K562 (cell line): ENCODE measurements at regions not wholly inside any gene's neighbourhood (a gene's known extent, or its start where the extent isn't known, plus 50 kb on each side); places are given as distances from the start of the nearest gene placed in this dataset.
A peak's percentile ranks its signal among the peaks of the same experiment; 100 is the strongest.

ENCODE experiments used
- ATAC-seq: fragments of 200-7000 bp; cut with Tn5 transposase; 3 replicates; pipeline ENCODE4 v1.9.1; 2020; ENCODE audit warnings: moderate library complexity
- BruUV-seq: library from RNA; stranded (reverse); fragments of 400-500 nt; replicated peaks from 2 replicates; lab custom pipeline; 2021; lab: Mats Ljungman, UMichigan
- CTCF ChIA-PET: fragments of 300-600 bp; formaldehyde crosslinking; extraction: SDS; loops from one replicate; lab custom pipeline; 2021; ENCODE audit warnings: low intra/inter-chr PET ratio; lab: Yijun Ruan, JAX
- POLR2A ChIA-PET: fragments of 300-600, 350-650 bp; sonication (Branson Sonifier 250); formaldehyde crosslinking; extraction: SDS; loops from one replicate; lab custom pipeline; 2021; ENCODE audit warnings: antibody characterized with exemption, inconsistent platforms; lab: Yijun Ruan, JAX
- DNase-seq, 4 experiments: peaks; one replicate each; pipeline versions ENCODE4 v3.0.0 to v3.0.0-alpha.2; 2011 to 2018; ENCODE audit warnings: low spot score in 3 of 4, mixed read lengths in 3 of 4; ENCODE audit errors: extremely low read depth in 1 of 4
- FAIRE-seq: peaks from 2 replicates; lab custom pipeline; 2011; peaks lifted over from hg19 to GRCh38; lab: Jason Lieb, UNC
- H2AFZ ChIP-seq: 2 replicates; pipeline ENCODE4 v1.6.0; 2011; ENCODE audit warnings: low read depth, low read length, control low read depth, inconsistent platforms
- H3K27ac ChIP-seq: fragments of 200-600 bp; 3 replicates; pipeline ENCODE4 v1.8.0; 2011; ENCODE audit warnings: low read depth, mild to moderate bottlenecking, control low read depth, inconsistent platforms, low read length, moderate library complexity, mixed read lengths; ENCODE audit errors: extremely low read depth
- H3K27me3 ChIP-seq, 2 experiments: fragments of 300-600 bp in 1 of 2; 2 replicates in 1 of 2; 3 replicates in 1 of 2; pipeline versions ENCODE4 v1.6.0 to v1.8.0; 2011; ENCODE audit warnings: inconsistent platforms in 2 of 2, low read length in 2 of 2, mild to moderate bottlenecking in 1 of 2, mixed read lengths in 1 of 2, moderate library complexity in 1 of 2; ENCODE audit not compliant: control insufficient read depth in 2 of 2, insufficient read depth in 2 of 2
- H3K36me3 ChIP-seq: fragments of 300-600 bp; 3 replicates; pipeline ENCODE4 v1.8.0; 2011; ENCODE audit warnings: mild to moderate bottlenecking, low read length, inconsistent platforms; ENCODE audit not compliant: control insufficient read depth, insufficient read depth
- H3K4me1 ChIP-seq, 2 experiments: fragments of 200-600 bp in 1 of 2; replicated peaks in 1 of 2; 2 replicates in 1 of 2; 3 replicates in 1 of 2; pipeline versions ENCODE4 v1.5.1 to v1.8.0; 2011; ENCODE audit warnings: inconsistent platforms in 2 of 2, low read length in 2 of 2, mild to moderate bottlenecking in 1 of 2, mixed read lengths in 1 of 2, moderate library complexity in 1 of 2; ENCODE audit not compliant: control insufficient read depth in 2 of 2, insufficient read depth in 2 of 2
- H3K4me2 ChIP-seq: 2 replicates; pipeline ENCODE4 v1.6.1; 2011; ENCODE audit warnings: low read length, control low read depth, inconsistent platforms, mixed read lengths; ENCODE audit not compliant: insufficient read depth
- H3K4me3 ChIP-seq: fragments of 200-600 bp; sonication (generic), shearing (Covaris generic); 2 replicates; pipeline ENCODE4 v1.5.1; 2016; ENCODE audit warnings: control low read depth, inconsistent platforms
- H3K79me2 ChIP-seq: fragments of 200-600 bp; 3 replicates; pipeline ENCODE4 v1.8.0; 2011; ENCODE audit warnings: low read length, inconsistent platforms; ENCODE audit not compliant: control insufficient read depth, insufficient read depth
- H3K9ac ChIP-seq, 2 experiments: 2 replicates each; pipeline versions ENCODE4 v1.6.0 to v1.6.1; 2011; ENCODE audit warnings: low read depth in 2 of 2, low read length in 2 of 2, control low read depth in 1 of 2, inconsistent platforms in 1 of 2, mild to moderate bottlenecking in 1 of 2, mixed read lengths in 1 of 2; ENCODE audit not compliant: insufficient read depth in 1 of 2
- H3K9me1 ChIP-seq: one replicate; pipeline ENCODE4 v1.6.0; 2011; ENCODE audit warnings: inconsistent platforms, mild to moderate bottlenecking, low read length, moderate library complexity; ENCODE audit not compliant: control insufficient read depth, insufficient read depth
- H3K9me3 ChIP-seq: replicated peaks from 2 replicates; pipeline ENCODE4 v1.5.1; 2011; ENCODE audit warnings: low read depth, low read length, inconsistent platforms; ENCODE audit not compliant: control insufficient read depth, insufficient read depth
- H4K20me1 ChIP-seq: replicated peaks from 2 replicates; pipeline ENCODE4 v1.6.1; 2011; ENCODE audit warnings: low read length, inconsistent platforms, mixed read lengths; ENCODE audit not compliant: control insufficient read depth, insufficient read depth
- BRD4 ChIP-seq: fragments of 200-600 bp; sonication (generic); IDR thresholded peaks from 2 replicates; pipeline ENCODE4 v1.6.1; 2017; ENCODE audit warnings: inconsistent platforms
- E2F5 ChIP-seq: sonication (generic); formaldehyde crosslinking; IDR thresholded peaks from 2 replicates; pipeline ENCODE4 v1.8.0; 2022; ENCODE audit warnings: mild to moderate bottlenecking, missing genetic modification reagents
- EP400 ChIP-seq: fragments of 450-650 bp; IDR thresholded peaks from 2 replicates; pipeline ENCODE4 v1.6.1; 2017; ENCODE audit warnings: antibody characterized with exemption, mild to moderate bottlenecking, moderate library complexity
- KAT2B ChIP-seq: IDR thresholded peaks from one replicate; pipeline ENCODE4 v1.6.1; 2012; ENCODE audit warnings: low read depth, mild to moderate bottlenecking, control low read depth, inconsistent platforms, low read length, moderate library complexity
- MTF1 ChIP-seq: fragments of 250-450 bp; sonication (Bioruptor Pico); IDR thresholded peaks from 2 replicates; pipeline ENCODE4 v1.9.0; 2021; ENCODE audit warnings: moderate library complexity, mild to moderate bottlenecking, inconsistent platforms, borderline replicate concordance
- PRMT5 ChIP-seq: sonication (generic); formaldehyde crosslinking; IDR thresholded peaks from 2 replicates; pipeline ENCODE4 v1.5.0; 2020; ENCODE audit warnings: missing genetic modification reagents
- RBM14 ChIP-seq: fragments of 200-400 bp; formaldehyde crosslinking; IDR thresholded peaks from 2 replicates; pipeline ENCODE4 v1.6.1; 2018; ENCODE audit warnings: low read depth, mild to moderate bottlenecking, low read length, moderate library complexity, borderline replicate concordance; ENCODE audit not compliant: insufficient read depth
- RHOXF2B ChIP-seq: fragments of 250-450 bp; sonication (Bioruptor Pico); conservative IDR thresholded peaks from 2 replicates; pipeline ENCODE4 v1.5.1; 2021
- SMC3 ChIP-seq: conservative IDR thresholded peaks from 2 replicates; pipeline ENCODE4 v1.6.1; 2011; ENCODE audit warnings: low read depth, low read length, improper control_type of control experiment; ENCODE audit not compliant: insufficient read depth
- TCF7 ChIP-seq: sonication (generic); IDR thresholded peaks from 2 replicates; pipeline ENCODE4 v1.6.1; 2016; ENCODE audit warnings: antibody characterized with exemption, borderline replicate concordance
- ZBED1 ChIP-seq: IDR thresholded peaks from 2 replicates; pipeline ENCODE4 v1.6.1; 2014
- ZC3H8 ChIP-seq: fragments of 450-650 bp; IDR thresholded peaks from 2 replicates; pipeline ENCODE4 v1.6.1; 2017
- ZKSCAN8 ChIP-seq: fragments of 200-800 bp; sonication (Bioruptor generic); IDR thresholded peaks from 2 replicates; pipeline ENCODE4 v1.6.1; 2016; ENCODE audit warnings: missing genetic modification characterization, missing compliant biosample characterization
- ZNF184 ChIP-seq: sonication (generic); formaldehyde crosslinking; IDR thresholded peaks from 2 replicates; pipeline ENCODE4 v1.5.0; 2020; ENCODE audit warnings: missing genetic modification reagents
- ZNF239 ChIP-seq: fragments of 250-450 bp; sonication (Bioruptor Pico); IDR thresholded peaks from 2 replicates; pipeline ENCODE4 v1.4.0; 2020; ENCODE audit warnings: mild to moderate bottlenecking
- WGBS: fragments of 100-300 bp; shearing (Covaris generic); methylation state at CpG from one replicate; pipeline ENCODE4 v1.1.6; 2016; ENCODE audit warnings: low coverage, mixed read lengths; ENCODE audit not compliant: insufficient coverage; ENCODE audit errors: missing lambda C conversion rate; 5-methylcytosine and 5-hydroxymethylcytosine counted together
- in situ Hi-C: fragments of 300-500 bp; cut with MboI; formaldehyde crosslinking; loops from 4 replicates; pipeline ENCODE4 v1.15.0; 2018; ENCODE audit warnings: inconsistent platforms, mixed read lengths
- intact Hi-C: fragments of 100-400 bp; cut with micrococcal nuclease; formaldehyde crosslinking; loops from 2 replicates; pipeline ENCODE4 v1.14.2; 2022
- TF ChIP-seq, protein P1 (sequence below), 2 experiments: fragments of 450-650 bp in 1 of 2; sonication (generic) in 1 of 2; formaldehyde crosslinking; conservative IDR thresholded peaks; 2 replicates each; pipeline versions ENCODE4 v1.4.0 to v1.8.1; 2020 to 2022; ENCODE audit warnings: mild to moderate bottlenecking in 1 of 2, missing genetic modification reagents in 1 of 2
- TF ChIP-seq, protein P2 (sequence below): fragments of 450-650 bp; formaldehyde crosslinking; IDR thresholded peaks from 2 replicates; pipeline ENCODE4 v1.4.0; 2020; ENCODE audit warnings: mild to moderate bottlenecking, mixed read lengths
- TF ChIP-seq, protein P3 (sequence below), 3 experiments: IDR thresholded peaks in 2 of 3; conservative IDR thresholded peaks in 1 of 3; 2 replicates each; pipeline ENCODE4 v1.5.1; 2011 to 2012; ENCODE audit warnings: low read length in 3 of 3, mild to moderate bottlenecking in 3 of 3, control low read depth in 2 of 3, improper control_type of control experiment in 1 of 3, inconsistent platforms in 1 of 3, low read depth in 1 of 3, mixed read lengths in 1 of 3, moderate library complexity in 1 of 3; ENCODE audit not compliant: insufficient read depth in 2 of 3

DNA sequence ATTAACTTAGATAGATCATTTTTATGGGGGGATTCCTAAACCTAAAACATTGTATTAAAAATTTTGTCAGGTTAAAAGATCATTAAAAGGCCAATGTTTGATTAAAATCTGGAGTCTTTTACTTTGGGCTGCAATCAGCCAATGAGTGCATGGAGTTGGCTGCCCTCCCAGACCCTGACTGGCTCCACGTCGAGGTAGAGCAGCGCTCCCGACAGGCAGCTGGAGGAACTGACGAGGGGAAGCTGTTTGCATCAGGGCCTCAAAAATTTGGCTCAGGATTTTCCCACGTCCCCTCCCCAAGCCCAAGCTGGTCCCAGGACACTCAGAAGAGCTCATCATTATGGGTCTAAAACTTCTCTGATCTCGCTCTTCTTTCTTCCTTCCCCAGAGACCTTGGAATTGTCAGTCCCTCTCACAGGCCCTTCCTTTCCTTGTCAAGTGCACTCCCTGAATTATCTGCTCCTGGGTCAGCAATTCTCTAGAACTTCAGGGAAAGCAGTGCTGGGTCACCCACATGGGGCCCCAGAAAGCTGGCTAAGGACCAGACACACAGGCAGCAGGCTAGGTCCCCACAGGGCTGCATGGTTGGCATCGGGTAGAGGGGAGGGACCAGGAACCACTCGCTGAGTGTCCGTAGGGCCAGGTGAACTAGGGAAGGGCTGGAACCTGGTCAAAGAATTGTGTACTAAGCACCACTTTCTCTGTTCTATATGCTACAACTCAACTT, 119.6 kb upstream of the IGLL5 start:
- WGBS: under 1% methylated on average over 10 of the region's 10 CpGs
- peak; percentile 62 to 93 (median 83) for DNase-seq
- POLR2A ChIA-PET: interaction anchor here (0.9 to 3.3 kb wide), 13 partner anchors 8 to 116 kb away, joined by 3 to 16 read pairs (median 4); no protein-coding TSS in a partner anchor
- TF ChIP-seq ZKSCAN8 (CRISPR knock-in tag) (no peak), EP400 (no peak), TCF7 (no peak), ZC3H8 (no peak), ZBED1 (0 out of 2 replicates have a peak, but pooled peaks have one; percentile 31), ZNF184 (CRISPR knock-in tag) (no peak), E2F5 (no peak), BRD4 (no peak), MTF1 (CRISPR knock-in tag) (no peak), RHOXF2B (CRISPR knock-in tag) (no peak), ZNF239 (CRISPR knock-in tag) (no peak), KAT2B (no peak), SMC3 (peak; percentile 59), RBM14 (no peak), PRMT5 (CRISPR knock-in tag) (0 out of 2 replicates have a peak, but pooled peaks have one; percentile 66)
- TF ChIP-seq, protein P1, sequence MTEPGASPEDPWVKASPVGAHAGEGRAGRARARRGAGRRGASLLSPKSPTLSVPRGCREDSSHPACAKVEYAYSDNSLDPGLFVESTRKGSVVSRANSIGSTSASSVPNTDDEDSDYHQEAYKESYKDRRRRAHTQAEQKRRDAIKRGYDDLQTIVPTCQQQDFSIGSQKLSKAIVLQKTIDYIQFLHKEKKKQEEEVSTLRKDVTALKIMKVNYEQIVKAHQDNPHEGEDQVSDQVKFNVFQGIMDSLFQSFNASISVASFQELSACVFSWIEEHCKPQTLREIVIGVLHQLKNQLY (CRISPR knock-in tag; conservative IDR thresholded peaks at IDR 0.05): 0 out of 4 replicates have a peak, but pooled peaks of 1 of the 2 experiments have one; percentile 3
- TF ChIP-seq, protein P2, sequence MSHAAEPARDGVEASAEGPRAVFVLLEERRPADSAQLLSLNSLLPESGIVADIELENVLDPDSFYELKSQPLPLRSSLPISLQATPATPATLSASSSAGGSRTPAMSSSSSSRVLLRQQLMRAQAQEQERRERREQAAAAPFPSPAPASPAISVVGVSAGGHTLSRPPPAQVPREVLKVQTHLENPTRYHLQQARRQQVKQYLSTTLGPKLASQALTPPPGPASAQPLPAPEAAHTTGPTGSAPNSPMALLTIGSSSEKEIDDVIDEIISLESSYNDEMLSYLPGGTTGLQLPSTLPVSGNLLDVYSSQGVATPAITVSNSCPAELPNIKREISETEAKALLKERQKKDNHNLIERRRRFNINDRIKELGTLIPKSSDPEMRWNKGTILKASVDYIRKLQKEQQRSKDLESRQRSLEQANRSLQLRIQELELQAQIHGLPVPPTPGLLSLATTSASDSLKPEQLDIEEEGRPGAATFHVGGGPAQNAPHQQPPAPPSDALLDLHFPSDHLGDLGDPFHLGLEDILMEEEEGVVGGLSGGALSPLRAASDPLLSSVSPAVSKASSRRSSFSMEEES (CRISPR knock-in tag): no peak
- TF ChIP-seq, protein P3, sequence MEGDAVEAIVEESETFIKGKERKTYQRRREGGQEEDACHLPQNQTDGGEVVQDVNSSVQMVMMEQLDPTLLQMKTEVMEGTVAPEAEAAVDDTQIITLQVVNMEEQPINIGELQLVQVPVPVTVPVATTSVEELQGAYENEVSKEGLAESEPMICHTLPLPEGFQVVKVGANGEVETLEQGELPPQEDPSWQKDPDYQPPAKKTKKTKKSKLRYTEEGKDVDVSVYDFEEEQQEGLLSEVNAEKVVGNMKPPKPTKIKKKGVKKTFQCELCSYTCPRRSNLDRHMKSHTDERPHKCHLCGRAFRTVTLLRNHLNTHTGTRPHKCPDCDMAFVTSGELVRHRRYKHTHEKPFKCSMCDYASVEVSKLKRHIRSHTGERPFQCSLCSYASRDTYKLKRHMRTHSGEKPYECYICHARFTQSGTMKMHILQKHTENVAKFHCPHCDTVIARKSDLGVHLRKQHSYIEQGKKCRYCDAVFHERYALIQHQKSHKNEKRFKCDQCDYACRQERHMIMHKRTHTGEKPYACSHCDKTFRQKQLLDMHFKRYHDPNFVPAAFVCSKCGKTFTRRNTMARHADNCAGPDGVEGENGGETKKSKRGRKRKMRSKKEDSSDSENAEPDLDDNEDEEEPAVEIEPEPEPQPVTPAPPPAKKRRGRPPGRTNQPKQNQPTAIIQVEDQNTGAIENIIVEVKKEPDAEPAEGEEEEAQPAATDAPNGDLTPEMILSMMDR (IDR thresholded peaks at IDR 0.05 in 2 of 3, conservative IDR thresholded peaks at IDR 0.05 in 1 of 3; ENCODE audit: insufficient read depth in 2 of 3, low read depth in 1 of 3, low read length in 3 of 3): peak in 1 of 3 experiments; percentile 91; a peak in 2 of 6 replicates

More for the DNA sequence above, 119.6 kb upstream of the IGLL5 start:
- peaks cover 3% of the 10 kb centered on the region for H3K9me1 ChIP-seq
- H3K4me1 ChIP-seq: no peaks in the 10 kb centered on the region
- intact Hi-C loops: no loop called here
- FAIRE-seq (no peak), ATAC-seq (peak; percentile 65)
- no peaks in the 10 kb centered on the region for H3K79me2 ChIP-seq
- no peak overlapping the region for H3K4me2 ChIP-seq
- no peaks in the 10 kb centered on the region for H3K36me3 ChIP-seq
- no peak overlapping the region for H3K4me3 ChIP-seq
- no TSS peak for BruUV-seq
- H3K9me3 ChIP-seq: no peaks in the 10 kb centered on the region
- H2AFZ ChIP-seq: no peak overlapping the region
- peaks cover 46% of the 10 kb centered on the region for H4K20me1 ChIP-seq
- in situ Hi-C loops: loop anchor here (5.0 kb wide), 1 partner anchor 61 kb away; no protein-coding TSS in a partner anchor
- no peak overlapping the region; a peak in 1 of 4 replicates for H3K9ac ChIP-seq
- no peak overlapping the region for H3K27ac ChIP-seq
- CTCF ChIA-PET: interaction anchor here (0.5 to 1.5 kb wide), 5 partner anchors 22 to 470 kb away, joined by 3 to 6 read pairs (median 3); no protein-coding TSS in a partner anchor
- peaks cover 5 to 24% of the 10 kb centered on the region in 2 experiments; a peak in 3 of 5 replicates for H3K27me3 ChIP-seq
